B cell (primary cell): ENCODE measurements at regions not wholly inside any gene's neighbourhood (a gene's known extent, or its start where the extent isn't known, plus 50 kb on each side); places are given as distances from the start of the nearest gene placed in this dataset.

Source experiments
- EZH2 ChIP-seq: IDR thresholded peaks from 2 replicates; pipeline ENCODE4 v1.6.1; 2012; ENCODE audit warnings: borderline replicate concordance, low read depth, mild to moderate bottlenecking, moderate library complexity, low read length; ENCODE audit not compliant: insufficient read depth, poor library complexity, severe bottlenecking
- TF ChIP-seq, protein P1 (sequence below): fragments of 200-600 bp; IDR thresholded peaks from one replicate; pipeline ENCODE4 v1.8.0; 2022; ENCODE audit warnings: antibody characterized with exemption, mild to moderate bottlenecking

DNA sequence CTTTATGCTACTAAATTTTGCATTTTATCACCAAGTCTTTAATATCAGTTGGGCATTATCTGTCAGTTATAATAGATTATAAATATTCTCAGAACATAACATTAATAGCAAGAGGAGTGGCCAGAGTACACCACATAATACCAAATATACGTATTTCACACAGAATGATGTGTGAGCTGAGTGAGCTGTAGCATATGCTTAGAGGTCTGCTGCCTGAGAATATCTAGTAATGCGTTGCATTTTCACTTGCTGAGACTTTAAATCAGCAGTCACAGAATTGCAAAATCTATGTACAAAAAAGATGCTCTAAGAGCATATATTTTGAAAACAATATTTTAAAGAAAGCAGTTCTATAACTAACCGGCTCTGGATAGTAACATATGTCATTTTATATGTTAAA is 921.1 kb upstream of the EDIL3 start:
- TF ChIP-seq, protein P1, sequence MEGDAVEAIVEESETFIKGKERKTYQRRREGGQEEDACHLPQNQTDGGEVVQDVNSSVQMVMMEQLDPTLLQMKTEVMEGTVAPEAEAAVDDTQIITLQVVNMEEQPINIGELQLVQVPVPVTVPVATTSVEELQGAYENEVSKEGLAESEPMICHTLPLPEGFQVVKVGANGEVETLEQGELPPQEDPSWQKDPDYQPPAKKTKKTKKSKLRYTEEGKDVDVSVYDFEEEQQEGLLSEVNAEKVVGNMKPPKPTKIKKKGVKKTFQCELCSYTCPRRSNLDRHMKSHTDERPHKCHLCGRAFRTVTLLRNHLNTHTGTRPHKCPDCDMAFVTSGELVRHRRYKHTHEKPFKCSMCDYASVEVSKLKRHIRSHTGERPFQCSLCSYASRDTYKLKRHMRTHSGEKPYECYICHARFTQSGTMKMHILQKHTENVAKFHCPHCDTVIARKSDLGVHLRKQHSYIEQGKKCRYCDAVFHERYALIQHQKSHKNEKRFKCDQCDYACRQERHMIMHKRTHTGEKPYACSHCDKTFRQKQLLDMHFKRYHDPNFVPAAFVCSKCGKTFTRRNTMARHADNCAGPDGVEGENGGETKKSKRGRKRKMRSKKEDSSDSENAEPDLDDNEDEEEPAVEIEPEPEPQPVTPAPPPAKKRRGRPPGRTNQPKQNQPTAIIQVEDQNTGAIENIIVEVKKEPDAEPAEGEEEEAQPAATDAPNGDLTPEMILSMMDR: no peak
- TF ChIP-seq EZH2: no peak
